MM.1S (cell line): ENCODE measurements at regions not wholly inside any gene's neighbourhood (a gene's known extent, or its start where the extent isn't known, plus 50 kb on each side); places are given as distances from the start of the nearest gene placed in this dataset.

Experiments
- EZH2 ChIP-seq: fragments of 300-600 bp; sonication (generic); optimal IDR thresholded peaks from 2 replicates; pipeline ENCODE3; 2017; ENCODE audit warnings: low read depth, mild to moderate bottlenecking, antibody characterized with exemption, low read length, mixed read lengths
- EZH2phosphoT487 ChIP-seq: fragments of 300-600 bp; sonication (generic); IDR thresholded peaks from 2 replicates; pipeline ENCODE4 v1.6.1; 2018; ENCODE audit warnings: antibody characterized with exemption, low read length
- TF ChIP-seq, protein P1 (sequence below): fragments of 300-600 bp; sonication (generic); IDR thresholded peaks from 2 replicates; pipeline ENCODE4 v1.5.1; 2016; ENCODE audit warnings: antibody characterized with exemption, low read length, mixed read lengths

DNA sequence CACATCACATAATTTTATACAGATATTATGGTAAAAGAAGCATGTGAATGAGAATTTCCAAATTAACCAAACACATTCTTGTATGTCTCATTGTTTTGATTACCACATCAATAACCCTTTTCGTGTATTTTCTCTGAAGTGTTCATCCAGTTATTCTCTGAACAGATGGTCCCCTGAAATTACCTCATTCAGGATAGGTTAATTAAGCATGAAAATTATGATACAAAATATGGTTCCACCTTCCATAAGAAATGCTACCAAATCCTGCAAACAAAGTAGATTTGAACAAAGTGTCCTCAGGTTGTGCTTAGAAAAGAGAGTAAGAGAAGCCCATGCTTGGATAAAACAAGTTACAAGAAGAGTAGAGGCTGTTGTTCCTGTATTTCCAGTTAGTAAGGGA lies 83.1 kb upstream of the LMNB1 start:
- TF ChIP-seq, protein P1, sequence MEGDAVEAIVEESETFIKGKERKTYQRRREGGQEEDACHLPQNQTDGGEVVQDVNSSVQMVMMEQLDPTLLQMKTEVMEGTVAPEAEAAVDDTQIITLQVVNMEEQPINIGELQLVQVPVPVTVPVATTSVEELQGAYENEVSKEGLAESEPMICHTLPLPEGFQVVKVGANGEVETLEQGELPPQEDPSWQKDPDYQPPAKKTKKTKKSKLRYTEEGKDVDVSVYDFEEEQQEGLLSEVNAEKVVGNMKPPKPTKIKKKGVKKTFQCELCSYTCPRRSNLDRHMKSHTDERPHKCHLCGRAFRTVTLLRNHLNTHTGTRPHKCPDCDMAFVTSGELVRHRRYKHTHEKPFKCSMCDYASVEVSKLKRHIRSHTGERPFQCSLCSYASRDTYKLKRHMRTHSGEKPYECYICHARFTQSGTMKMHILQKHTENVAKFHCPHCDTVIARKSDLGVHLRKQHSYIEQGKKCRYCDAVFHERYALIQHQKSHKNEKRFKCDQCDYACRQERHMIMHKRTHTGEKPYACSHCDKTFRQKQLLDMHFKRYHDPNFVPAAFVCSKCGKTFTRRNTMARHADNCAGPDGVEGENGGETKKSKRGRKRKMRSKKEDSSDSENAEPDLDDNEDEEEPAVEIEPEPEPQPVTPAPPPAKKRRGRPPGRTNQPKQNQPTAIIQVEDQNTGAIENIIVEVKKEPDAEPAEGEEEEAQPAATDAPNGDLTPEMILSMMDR = no peak
- no peak for TF ChIP-seq EZH2
- no peak for TF ChIP-seq EZH2phosphoT487
